Erythroblast (primary cell): ENCODE measurements at regions not wholly inside any gene's neighbourhood (a gene's known extent, or its start where the extent isn't known, plus 50 kb on each side); places are given as distances from the start of the nearest gene placed in this dataset.

Experiments
- GATA1 ChIP-seq: IDR thresholded peaks from 2 replicates; pipeline ENCODE4 v1.6.1; 2011; ENCODE audit warnings: low read depth, mild to moderate bottlenecking, control low read depth, low read length, moderate library complexity
- POLR2A ChIP-seq: IDR thresholded peaks from 2 replicates; pipeline ENCODE4 v1.6.1; 2011; ENCODE audit warnings: mild to moderate bottlenecking, low read length

GRCh38 chr2:146561996-146562395 is 1282.8 kb upstream of the ACVR2A start:
- no peak for TF ChIP-seq POLR2A
- TF ChIP-seq GATA1, result no peak
